Upper lobe of left lung (tissue), 4 donors: ENCODE measurements at regions not wholly inside any gene's neighbourhood (a gene's known extent, or its start where the extent isn't known, plus 50 kb on each side); places are given as distances from the start of the nearest gene placed in this dataset.

Experiments used
- POLR2AphosphoS5 ChIP-seq, 2 donors: sonication (generic); formaldehyde crosslinking; IDR thresholded peaks; one replicate each; pipeline ENCODE4 v1.5.1; 2017; ENCODE audit warnings: antibody characterized with exemption in 2 of 2
- TF ChIP-seq, protein P1 (sequence below), 6 experiments: fragments of 450-650 bp in 4 of 6; fragments of 200-600 bp in 2 of 6; sonication (generic) in 2 of 6; IDR thresholded peaks; one replicate each; pipeline ENCODE4 v1.5.1; 2016 to 2019; ENCODE audit warnings: antibody characterized with exemption in 6 of 6

DNA sequence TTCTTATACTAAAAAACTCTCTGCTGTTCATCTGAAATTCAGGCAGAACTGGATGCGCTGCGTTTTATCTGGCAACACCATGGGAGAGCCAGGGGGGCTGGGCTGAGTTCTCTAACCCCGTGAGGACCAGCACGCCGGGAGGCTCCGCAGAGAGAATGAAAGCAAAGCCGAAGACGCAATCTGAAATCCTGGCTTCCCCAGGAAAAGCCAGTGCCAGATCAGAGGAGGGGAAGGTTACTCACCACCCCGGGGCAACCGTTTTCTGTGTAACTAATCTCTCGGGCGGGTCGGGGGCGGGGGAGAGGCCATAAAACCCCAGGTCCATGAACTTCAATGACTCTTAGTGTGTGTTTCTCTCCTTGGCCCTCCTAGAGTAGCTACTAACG is 99.4 kb downstream of the SHANK2 start:
- TF ChIP-seq, protein P1, sequence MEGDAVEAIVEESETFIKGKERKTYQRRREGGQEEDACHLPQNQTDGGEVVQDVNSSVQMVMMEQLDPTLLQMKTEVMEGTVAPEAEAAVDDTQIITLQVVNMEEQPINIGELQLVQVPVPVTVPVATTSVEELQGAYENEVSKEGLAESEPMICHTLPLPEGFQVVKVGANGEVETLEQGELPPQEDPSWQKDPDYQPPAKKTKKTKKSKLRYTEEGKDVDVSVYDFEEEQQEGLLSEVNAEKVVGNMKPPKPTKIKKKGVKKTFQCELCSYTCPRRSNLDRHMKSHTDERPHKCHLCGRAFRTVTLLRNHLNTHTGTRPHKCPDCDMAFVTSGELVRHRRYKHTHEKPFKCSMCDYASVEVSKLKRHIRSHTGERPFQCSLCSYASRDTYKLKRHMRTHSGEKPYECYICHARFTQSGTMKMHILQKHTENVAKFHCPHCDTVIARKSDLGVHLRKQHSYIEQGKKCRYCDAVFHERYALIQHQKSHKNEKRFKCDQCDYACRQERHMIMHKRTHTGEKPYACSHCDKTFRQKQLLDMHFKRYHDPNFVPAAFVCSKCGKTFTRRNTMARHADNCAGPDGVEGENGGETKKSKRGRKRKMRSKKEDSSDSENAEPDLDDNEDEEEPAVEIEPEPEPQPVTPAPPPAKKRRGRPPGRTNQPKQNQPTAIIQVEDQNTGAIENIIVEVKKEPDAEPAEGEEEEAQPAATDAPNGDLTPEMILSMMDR (IDR thresholded peaks at IDR 0.05): no peak
- no peak for TF ChIP-seq POLR2AphosphoS5 (IDR thresholded peaks at IDR 0.05)
